HG03432 (cell line): ENCODE measurements at regions not wholly inside any gene's neighbourhood (a gene's known extent, or its start where the extent isn't known, plus 50 kb on each side); places are given as distances from the start of the nearest gene placed in this dataset.
"Not testable (repeated sequence)": the region's sequence is repeated elsewhere in the genome, so short reads cannot be mapped to it uniquely, and the experiment has no call there.

ENCODE experiments used
- ATAC-seq: cut with Tn5 transposase; IDR thresholded peaks from one replicate; pipeline ENCODE4 v1.9.1; 2021; ENCODE audit warnings: mild to moderate bottlenecking, moderate library complexity; ENCODE audit not compliant: unreplicated experiment

- no peak for ATAC-seq
These were observed 99.8 kb downstream of the KPNA2 start for GRCh38 chr17:68135141-68135887.

- ATAC-seq = no peak
These were observed 105.5 kb downstream of the KPNA2 start for GRCh38 chr17:68141050-68141449.

GRCh38 chr17:68142595-68142994 is 105.2 kb upstream of the AMZ2 start:
- ATAC-seq = no peak

- no peak for ATAC-seq
These were observed 104.4 kb upstream of the AMZ2 start for GRCh38 chr17:68143425-68143824.

GRCh38 chr17:68145088-68145487 is 102.8 kb upstream of the AMZ2 start:
- no peak for ATAC-seq

- ATAC-seq = no peak
These were observed 98.9 kb upstream of the AMZ2 start for GRCh38 chr17:68148936-68149335.

GRCh38 chr17:68152161-68152571 is 95.7 kb upstream of the AMZ2 start:
- ATAC-seq = no peak

- no peak for ATAC-seq
These were observed 92.2 kb upstream of the AMZ2 start for GRCh38 chr17:68155692-68156091.

GRCh38 chr17:68161644-68162428 is 86.0 kb upstream of the AMZ2 start:
- no peak for ATAC-seq

GRCh38 chr17:68168273-68169164 is 79.3 kb upstream of the AMZ2 start:
- ATAC-seq = not testable (repeated sequence)

- ATAC-seq = not testable (repeated sequence)
These were observed 78.5 kb upstream of the AMZ2 start for GRCh38 chr17:68169165-68169821.

GRCh38 chr17:68169840-68170239 is 78.0 kb upstream of the AMZ2 start:
- no peak for ATAC-seq

GRCh38 chr17:68170246-68170645 is 77.6 kb upstream of the AMZ2 start:
- ATAC-seq = no peak

GRCh38 chr17:68172461-68172954 is 75.3 kb upstream of the AMZ2 start:
- ATAC-seq = peak; percentile 62

GRCh38 chr17:68175416-68175815 is 72.4 kb upstream of the AMZ2 start:
- no peak for ATAC-seq

GRCh38 chr17:68175905-68176304 is 71.9 kb upstream of the AMZ2 start:
- ATAC-seq = no peak

GRCh38 chr17:68176718-68177117 is 71.1 kb upstream of the AMZ2 start:
- no peak for ATAC-seq

- no peak for ATAC-seq
These were observed 69.0 kb upstream of the AMZ2 start for GRCh38 chr17:68178831-68179230.

GRCh38 chr17:68179236-68179925 is 68.5 kb upstream of the AMZ2 start:
- no peak for ATAC-seq

GRCh38 chr17:68179926-68180285 is 67.9 kb upstream of the AMZ2 start:
- ATAC-seq = no peak
